ENCODE measurements at regions not wholly inside any gene's neighbourhood (a gene's known extent, or its start where the extent isn't known, plus 50 kb on each side); places are given as distances from the start of the nearest gene placed in this dataset.
A peak's percentile ranks its signal among the peaks of the same experiment; 100 is the strongest.

DNA sequence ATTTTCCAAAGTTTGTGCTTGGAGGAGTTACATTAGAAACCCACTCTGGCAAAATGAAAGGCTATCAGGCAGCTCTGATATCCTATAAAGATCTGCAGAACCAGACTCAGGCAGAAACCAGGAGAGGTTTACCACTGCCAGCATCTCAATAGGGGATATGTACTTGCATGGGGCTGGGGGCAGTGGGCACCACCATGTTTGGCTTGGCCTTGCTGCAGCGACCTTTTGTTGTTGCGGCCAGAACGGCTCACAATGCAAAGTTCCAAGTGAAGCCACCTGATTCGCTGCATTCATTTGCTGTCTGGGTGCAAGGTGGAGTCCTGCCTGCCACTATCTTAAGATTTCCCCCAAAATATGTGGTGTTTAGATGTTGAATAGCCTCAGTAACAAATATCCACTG lies 81.3 kb downstream of the COPS8 start:
- intact Hi-C loops (cut with DNase I), result no loop called here
- no peak for DNase-seq (ENCODE audit: low spot score)
- ATAC-seq, result no peak

- intact Hi-C loops (cut with DNase I), result no loop called here
- DNase-seq (ENCODE audit: low spot score), result no peak
- no peak for ATAC-seq
Observed at GRCh38 chr2:237167934-237168333, 82.2 kb downstream of the COPS8 start.

DNA sequence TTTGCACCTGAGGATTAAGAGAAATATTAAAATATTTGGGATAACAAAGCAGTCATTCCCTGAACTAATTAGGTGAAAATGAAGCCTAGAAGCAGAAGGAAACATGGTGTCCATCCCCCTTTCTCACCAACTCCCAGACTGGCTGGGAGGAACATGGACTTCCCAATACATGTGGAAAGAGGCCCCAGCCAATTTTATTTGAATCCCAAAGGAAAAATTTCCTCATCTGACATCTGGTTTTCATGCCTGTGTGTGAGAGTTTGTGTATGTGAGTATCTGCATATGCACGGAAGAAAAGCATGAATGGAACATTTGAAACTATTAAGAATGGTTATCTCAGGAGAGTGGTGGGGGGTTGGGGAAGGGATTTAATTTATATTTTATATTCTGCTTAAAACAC lies 84.3 kb downstream of the COPS8 start:
- DNase-seq (ENCODE audit: low spot score), result no peak
- intact Hi-C loops (cut with DNase I), result no loop called here
- peak; percentile 9 for ATAC-seq

DNA sequence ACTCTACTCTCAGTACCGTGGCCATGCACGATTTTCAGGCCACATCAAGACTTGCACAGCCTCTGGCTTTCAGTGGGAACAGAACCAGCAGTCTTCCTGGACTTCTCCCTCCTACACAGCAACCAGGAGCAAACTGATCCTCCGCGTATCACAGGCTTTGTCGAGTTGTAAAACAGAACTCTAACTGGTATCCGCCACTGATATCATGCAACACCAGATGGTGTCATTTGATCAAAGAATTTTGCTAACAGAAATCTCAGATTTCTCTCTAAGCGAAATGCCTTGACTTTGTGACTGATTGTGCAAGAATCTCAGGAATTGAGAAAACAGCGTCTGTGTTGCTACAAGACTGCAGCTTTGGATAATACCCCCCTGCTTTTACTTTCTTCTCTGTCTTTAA lies 85.7 kb downstream of the COPS8 start:
- ATAC-seq (peak; percentile 96), DNase-seq (ENCODE audit: low spot score) (no peak)
- intact Hi-C loops (cut with DNase I), result no loop called here

- ATAC-seq (peak; percentile 33), DNase-seq (ENCODE audit: low spot score) (no peak)
- intact Hi-C loops (cut with DNase I), result no loop called here
Observed at GRCh38 chr2:237171881-237172280, 86.2 kb downstream of the COPS8 start.

- ATAC-seq, result no peak
- intact Hi-C loops (cut with DNase I), result no loop called here
- DNase-seq (ENCODE audit: low spot score), result no peak
Observed at GRCh38 chr2:237177052-237177451, 91.4 kb downstream of the COPS8 start.

DNA sequence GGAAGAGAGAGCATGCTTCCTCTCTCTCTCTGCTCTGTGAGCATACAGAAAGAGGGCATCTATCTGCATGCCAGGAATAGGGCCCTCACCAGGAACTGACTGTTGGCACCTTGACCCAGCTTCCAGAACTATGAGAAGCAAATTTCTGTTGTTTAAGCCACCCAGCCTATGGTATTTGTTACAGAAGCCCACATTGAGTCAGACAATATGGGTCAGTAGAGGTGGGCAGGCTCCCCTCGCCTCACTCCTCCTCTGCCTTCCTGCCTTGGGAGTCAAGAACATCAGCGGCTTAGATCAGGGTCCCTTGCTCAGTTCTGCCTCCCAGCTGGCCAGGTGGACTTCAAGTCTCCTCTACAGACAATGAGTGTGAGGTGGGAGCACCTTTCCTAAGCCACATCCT lies 92.3 kb downstream of the COPS8 start:
- ATAC-seq, result no peak
- DNase-seq (ENCODE audit: low spot score), result no peak
- intact Hi-C loops (cut with DNase I), result no loop called here

DNA sequence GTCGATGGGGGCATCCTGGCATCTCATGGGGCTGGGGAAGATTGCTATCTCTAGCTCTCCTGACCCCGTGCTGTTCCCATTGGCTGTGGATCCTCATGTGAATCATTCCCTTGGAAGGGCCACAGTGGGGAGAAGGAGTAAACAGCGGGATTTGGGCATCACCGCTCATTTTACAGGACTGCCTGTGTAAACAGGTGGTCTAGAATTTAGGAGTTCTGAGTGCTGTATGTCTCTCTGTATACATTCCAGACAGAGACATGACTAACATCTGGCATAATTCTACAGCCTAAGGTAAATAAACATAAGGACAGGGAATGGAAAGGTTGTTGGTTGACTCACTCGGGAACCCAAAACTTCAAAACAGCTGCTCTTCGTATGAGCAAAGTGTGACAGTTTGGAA lies 92.7 kb downstream of the COPS8 start:
- DNase-seq (ENCODE audit: low spot score), result no peak
- no peak for ATAC-seq
- intact Hi-C loops (cut with DNase I), result no loop called here

DNA sequence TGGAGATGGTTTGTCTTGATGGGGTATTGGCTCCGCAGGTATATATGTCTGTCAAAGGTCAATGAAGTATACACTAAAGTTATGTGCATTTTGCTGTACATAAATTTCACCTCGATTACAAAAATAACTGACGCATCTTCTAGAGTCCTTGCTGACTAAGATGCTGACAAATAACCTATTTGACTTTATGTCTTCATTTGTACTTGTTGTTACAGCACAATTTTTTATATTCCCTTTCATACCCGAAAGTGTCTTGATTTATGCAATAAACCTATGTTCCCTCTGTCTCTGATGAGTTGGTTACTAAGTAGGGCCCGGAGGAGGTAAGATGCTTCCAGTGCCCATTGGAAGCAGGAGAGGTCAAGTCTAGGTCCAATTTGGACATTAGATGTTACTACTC lies 93.5 kb downstream of the COPS8 start:
- intact Hi-C loops (cut with DNase I), result no loop called here
- no peak for DNase-seq (ENCODE audit: low spot score)
- no peak for ATAC-seq

DNA sequence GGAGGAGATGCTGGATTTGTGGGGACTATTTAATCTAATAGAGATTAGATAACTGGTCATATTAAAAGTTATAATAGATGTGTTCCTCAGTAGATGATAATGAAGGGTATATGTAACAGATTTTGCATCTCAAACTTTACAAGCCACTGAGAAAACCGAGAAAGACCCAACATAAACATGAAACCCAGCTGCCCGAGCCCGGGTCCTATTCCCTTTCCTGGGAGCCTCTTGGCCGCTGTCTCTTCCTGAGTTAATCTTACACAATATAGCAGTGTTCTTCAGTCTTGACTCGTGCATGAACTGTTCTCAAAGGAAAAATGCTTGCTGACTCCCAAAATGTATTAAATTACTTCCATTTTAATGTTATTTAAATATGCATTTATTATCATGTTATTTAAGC lies 94.5 kb downstream of the COPS8 start:
- intact Hi-C loops (cut with DNase I), result no loop called here
- ATAC-seq (peak; percentile 44), DNase-seq (ENCODE audit: low spot score) (no peak)

DNA sequence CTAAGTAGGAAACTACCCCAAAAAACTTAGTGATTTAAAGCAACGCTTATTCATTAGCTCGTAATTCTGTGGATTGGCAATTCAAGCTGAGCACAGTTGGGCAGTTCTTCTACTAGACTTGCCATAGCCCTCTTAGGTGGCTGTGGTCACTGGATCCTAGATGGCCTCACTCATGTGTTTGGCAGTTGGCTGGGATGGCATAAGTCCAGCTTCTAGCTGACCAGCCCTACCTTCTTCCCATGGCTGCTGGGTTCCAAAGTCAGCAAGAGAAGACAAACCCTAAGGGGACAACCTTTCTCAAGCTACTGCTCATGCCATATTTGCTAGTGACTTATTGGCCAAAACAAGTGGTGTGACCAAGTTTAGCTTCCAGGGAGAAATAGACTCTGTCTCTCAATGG lies 95.3 kb downstream of the COPS8 start:
- DNase-seq (ENCODE audit: low spot score), result no peak
- intact Hi-C loops (cut with DNase I), result no loop called here
- ATAC-seq, result peak; percentile 7

GRCh38 chr2:237181844-237182243 lies 96.2 kb downstream of the COPS8 start:
- DNase-seq (ENCODE audit: low spot score) (no peak), ATAC-seq (peak; percentile 81)
- intact Hi-C loops (cut with DNase I), result no loop called here

- peak; percentile 81 for ATAC-seq
- intact Hi-C loops (cut with DNase I), result no loop called here
- DNase-seq (ENCODE audit: low spot score), result no peak
Observed at GRCh38 chr2:237182422-237183123, 96.9 kb downstream of the COPS8 start.

DNA sequence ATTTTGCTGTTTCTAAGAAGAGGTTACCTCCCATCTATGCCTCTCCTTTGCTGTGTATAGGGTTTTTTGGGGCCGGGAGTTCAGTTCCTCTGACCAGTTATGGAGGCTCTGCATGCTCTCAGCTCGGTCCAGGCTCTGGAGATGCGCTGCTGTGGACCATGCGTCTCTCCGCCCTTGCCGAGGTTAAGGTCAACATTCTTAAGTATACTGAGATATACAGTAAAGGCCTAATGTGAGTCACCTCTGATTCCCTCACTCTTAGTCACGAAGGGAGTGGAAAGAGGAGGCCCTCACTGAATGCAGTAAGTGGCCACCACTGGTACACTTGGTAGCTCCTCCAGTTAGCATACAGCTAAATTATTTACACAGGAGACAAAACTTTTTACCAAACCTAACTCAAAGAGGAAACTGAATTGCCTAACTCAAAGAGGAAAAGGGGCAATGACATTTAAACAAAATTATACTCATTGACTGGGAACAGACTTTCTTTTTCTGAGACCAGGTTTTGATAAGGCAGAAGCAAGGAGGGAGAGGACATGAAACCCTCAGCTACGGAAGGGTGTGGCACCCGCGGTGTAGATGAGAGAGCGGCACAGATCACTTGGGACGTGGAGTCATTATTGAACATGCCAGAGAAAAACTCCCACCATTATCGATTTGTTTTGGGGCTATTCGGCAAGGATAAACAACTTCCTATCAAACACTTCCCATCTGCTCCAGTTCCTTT lies 98.7 kb downstream of the COPS8 start:
- ATAC-seq, result no peak
- intact Hi-C loops (cut with DNase I), result no loop called here
- DNase-seq (ENCODE audit: low spot score), result no peak

GRCh38 chr2:237184919-237185552 lies 99.3 kb downstream of the COPS8 start:
- ATAC-seq (no peak), DNase-seq (ENCODE audit: low spot score) (no peak)
- intact Hi-C loops (cut with DNase I), result no loop called here

DNA sequence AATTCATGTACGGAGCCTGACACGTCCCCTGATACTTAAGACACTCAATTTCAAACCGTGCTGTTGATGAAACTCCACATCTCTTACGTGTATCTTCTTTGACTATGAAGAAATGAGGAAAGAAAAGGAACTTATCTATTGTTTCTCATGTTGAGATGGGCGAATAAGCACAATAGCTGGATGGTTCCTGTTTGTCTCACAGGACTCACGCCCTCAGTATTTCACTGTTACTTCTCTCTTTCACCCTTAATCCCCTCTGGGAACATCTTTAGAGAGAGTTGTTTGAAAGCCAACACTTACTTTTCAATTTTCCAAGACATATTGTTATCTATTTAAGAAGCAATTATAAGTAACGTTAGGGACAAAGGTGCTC lies 99.8 kb downstream of the COPS8 start:
- DNase-seq (ENCODE audit: low spot score) (no peak), ATAC-seq (no peak)
- intact Hi-C loops (cut with DNase I), result no loop called here

GRCh38 chr2:237189799-237190198 lies 104.1 kb downstream of the COPS8 start:
- peak; percentile 44 for ATAC-seq
- DNase-seq (ENCODE audit: low spot score), result no peak
- intact Hi-C loops (cut with DNase I), result no loop called here

DNA sequence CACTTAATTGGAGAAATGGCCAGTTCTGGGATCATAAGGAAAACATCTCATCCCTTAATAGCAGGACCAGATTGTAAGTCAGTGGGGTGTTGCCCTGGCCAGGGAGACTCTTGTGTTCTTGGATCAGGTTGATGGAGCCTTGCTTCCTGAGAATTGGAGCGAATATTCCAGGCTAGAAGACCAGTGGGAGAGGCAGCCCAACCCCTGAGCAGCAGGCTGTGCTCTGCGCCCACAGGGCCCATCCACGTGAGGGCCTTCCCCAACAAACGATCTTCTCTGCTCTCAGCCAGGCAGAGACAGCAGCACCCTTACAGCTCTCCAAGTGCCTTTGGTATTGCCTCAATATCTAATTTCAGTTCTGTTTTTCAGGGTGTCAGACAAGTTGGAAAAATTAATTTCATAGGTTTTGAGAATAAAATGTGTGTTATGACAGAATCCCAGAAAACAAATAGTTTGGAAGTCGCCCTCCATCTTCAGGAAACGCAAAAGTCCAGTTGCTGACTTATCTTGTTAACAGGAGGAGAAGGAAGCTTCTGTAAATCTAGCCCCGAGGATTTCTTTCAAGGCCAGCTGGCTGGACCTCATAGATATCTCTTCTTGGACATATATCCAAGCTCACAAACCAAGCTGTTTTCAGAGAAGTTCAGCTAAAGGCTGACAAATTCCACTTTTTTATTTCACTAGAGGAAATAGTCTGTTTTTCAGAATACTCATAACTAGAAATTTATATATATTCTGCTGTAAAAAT lies 105.5 kb downstream of the COPS8 start:
- intact Hi-C loops (cut with DNase I), result no loop called here
- DNase-seq (ENCODE audit: low spot score), result no peak
- peak; percentile 87 for ATAC-seq

DNA sequence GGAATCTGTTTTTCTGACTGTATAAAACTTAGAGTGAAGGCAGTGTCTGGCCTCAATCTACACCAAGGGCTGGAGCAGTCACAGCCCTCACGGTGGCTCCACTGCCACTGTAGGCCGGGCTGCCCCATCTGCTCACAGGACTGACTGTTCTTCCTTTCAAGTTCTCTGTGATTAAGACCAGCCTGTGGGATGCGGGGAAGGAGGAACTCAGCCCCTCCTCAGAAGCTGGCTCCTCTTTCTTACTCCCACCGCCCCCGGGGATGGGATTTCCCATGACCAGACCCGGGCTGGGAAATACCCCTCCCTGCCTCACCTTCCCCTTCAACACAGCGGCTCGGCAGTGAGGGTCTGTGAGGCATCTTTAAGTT lies 106.0 kb downstream of the COPS8 start:
- ATAC-seq, result peak; percentile 63
- intact Hi-C loops (cut with DNase I), result no loop called here

GRCh38 chr2:237192881-237193280 lies 107.2 kb downstream of the COPS8 start:
- DNase-seq (ENCODE audit: low spot score) (no peak), ATAC-seq (no peak)
- intact Hi-C loops (cut with DNase I), result no loop called here

More for the DNA sequence above, 106.0 kb downstream of the COPS8 start:
- DNase-seq (ENCODE audit: low spot score), result no peak

Measured in sciatic nerve (tissue), 2 donors.